ENCODE measurements at regions not wholly inside any gene's neighbourhood (a gene's known extent, or its start where the extent isn't known, plus 50 kb on each side); places are given as distances from the start of the nearest gene placed in this dataset.
A peak's percentile ranks its signal among the peaks of the same experiment; 100 is the strongest.

GRCh38 chr11:37525336-37525735 lies 927.3 kb upstream of the RAG2 start:
- H3K4me3 ChIP-seq (ENCODE audit: low read depth, low read length) = no peak overlapping the region
- in situ Hi-C loops (cut with HindIII; ENCODE audit: low sequenced_read_pairs) = no loop called here
- TF ChIP-seq CTCF (IDR thresholded peaks at IDR 0.05; ENCODE audit: low read depth, low read length) = peak; percentile 24
- DNase-seq (ENCODE audit: low read depth, low spot score) = no peak

DNA sequence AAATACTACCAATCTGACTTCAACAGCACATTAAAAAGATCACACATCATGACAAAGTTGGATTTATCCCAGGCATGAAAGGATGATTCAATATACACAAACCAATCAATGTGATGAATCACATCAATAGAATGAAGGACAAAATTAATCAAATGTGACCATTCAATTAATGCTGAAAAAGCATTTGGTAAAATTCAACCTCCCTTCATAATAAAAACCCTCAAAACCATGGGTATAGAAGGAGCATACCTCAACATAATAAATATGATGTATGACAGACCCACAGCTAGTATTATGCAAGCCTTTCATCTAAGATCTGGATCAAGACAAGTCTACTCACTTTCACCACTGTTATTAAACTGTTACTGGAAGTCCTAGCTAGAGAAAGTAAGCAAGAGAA lies 921.7 kb upstream of the RAG2 start:
- TF ChIP-seq CTCF (IDR thresholded peaks at IDR 0.05; ENCODE audit: low read depth, low read length) = no peak
- H3K4me3 ChIP-seq (ENCODE audit: low read depth, low read length) = no peak overlapping the region
- DNase-seq (ENCODE audit: low read depth, low spot score) = no peak
- in situ Hi-C loops (cut with HindIII; ENCODE audit: low sequenced_read_pairs) = no loop called here

GRCh38 chr11:37512156-37512780 lies 914.2 kb upstream of the RAG2 start:
- in situ Hi-C loops (cut with HindIII; ENCODE audit: low sequenced_read_pairs) = no loop called here
- TF ChIP-seq CTCF (IDR thresholded peaks at IDR 0.05; ENCODE audit: low read depth, low read length) = no peak
- no peak for DNase-seq (ENCODE audit: low read depth, low spot score)
- H3K4me3 ChIP-seq (ENCODE audit: low read depth, low read length) = no peak overlapping the region

DNA sequence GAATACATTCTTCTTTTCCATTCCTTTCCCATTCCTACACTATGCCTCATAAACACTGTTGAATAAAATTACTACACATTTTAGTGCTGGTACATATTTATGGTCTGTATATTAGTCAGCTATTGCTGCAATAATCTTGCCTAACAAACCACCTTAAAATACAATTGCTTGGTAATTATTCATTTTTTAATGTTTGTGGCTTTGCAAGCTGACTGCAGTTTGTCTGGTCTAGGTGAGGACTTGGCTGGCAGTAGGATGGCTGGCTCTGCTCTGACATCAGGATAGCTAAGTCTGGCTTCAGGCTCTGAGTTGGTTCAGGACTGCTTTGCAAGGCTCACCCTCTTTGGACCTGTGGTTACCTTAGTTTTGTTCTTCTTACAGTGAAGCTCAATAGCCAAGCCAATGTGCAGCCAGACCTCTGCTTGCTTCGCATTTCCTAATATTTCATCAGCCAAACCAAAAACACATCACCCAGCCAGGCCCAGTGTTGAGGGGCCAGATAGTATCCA lies 913.4 kb upstream of the RAG2 start:
- H3K4me3 ChIP-seq (ENCODE audit: low read depth, low read length) = no peak overlapping the region
- TF ChIP-seq CTCF (IDR thresholded peaks at IDR 0.05; ENCODE audit: low read depth, low read length) = no peak
- peak; percentile 49 for DNase-seq (ENCODE audit: low read depth, low spot score)
- in situ Hi-C loops (cut with HindIII; ENCODE audit: low sequenced_read_pairs) = no loop called here

GRCh38 chr11:37509506-37509905 lies 911.5 kb upstream of the RAG2 start:
- in situ Hi-C loops (cut with HindIII; ENCODE audit: low sequenced_read_pairs) = no loop called here
- TF ChIP-seq CTCF (IDR thresholded peaks at IDR 0.05; ENCODE audit: low read depth, low read length) = no peak
- no peak for DNase-seq (ENCODE audit: low read depth, low spot score)
- H3K4me3 ChIP-seq (ENCODE audit: low read depth, low read length) = no peak overlapping the region

GRCh38 chr11:37506531-37506930 lies 908.5 kb upstream of the RAG2 start:
- in situ Hi-C loops (cut with HindIII; ENCODE audit: low sequenced_read_pairs) = no loop called here
- no peak overlapping the region for H3K4me3 ChIP-seq (ENCODE audit: low read depth, low read length)
- no peak for TF ChIP-seq CTCF (IDR thresholded peaks at IDR 0.05; ENCODE audit: low read depth, low read length)
- no peak for DNase-seq (ENCODE audit: low read depth, low spot score)
